Hematopoietic multipotent progenitor cell treated with erythropoietin and hydrocortisone succinate and interleukin-3 and kit ligand, for 15 days (in vitro differentiated cells): ENCODE measurements at regions not wholly inside any gene's neighbourhood (a gene's known extent, or its start where the extent isn't known, plus 50 kb on each side); places are given as distances from the start of the nearest gene placed in this dataset.

ENCODE experiments used
- DNase-seq: peaks from one replicate; pipeline ENCODE4 v3.0.0-alpha.2; 2015; ENCODE audit warnings: low spot score

DNA sequence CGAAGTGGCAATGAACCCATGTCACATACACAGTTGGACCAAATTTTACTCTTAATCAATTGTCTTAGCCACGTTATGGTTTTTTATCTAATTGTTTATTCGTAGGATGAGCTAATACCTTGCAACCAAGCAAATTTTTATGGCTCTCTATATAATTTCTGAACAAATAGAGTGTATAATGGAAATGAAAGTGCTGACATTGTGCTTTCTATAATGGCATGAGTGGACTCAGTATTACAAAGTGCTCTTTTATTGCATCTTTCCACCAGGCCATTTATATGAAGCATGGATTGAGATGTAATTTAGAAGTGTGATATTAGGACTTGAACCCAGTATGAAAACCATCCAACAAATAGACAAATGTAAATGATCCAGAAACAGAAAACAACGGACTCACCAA, 1096.0 kb downstream of the DTWD2 start:
- no peak for DNase-seq

DNA sequence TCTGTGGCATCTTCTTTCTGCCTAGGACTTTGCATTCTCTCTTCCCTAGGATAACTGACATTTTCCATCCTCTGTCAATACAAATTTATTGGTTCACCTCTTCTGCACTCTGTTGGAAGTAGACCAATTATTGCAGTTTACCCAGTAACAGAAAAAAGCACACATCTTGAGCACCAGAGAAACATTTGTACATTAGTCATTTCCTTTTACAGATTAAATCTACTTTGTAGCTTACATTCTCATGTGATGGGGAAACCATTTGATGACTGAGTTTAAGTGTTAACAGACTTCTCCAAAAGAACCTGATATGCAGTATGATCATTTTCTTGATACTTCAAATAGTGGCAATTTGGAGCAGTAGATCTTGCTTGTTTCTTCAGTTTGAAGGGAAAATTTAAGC, 1098.8 kb downstream of the DTWD2 start:
- DNase-seq, result no peak

DNA sequence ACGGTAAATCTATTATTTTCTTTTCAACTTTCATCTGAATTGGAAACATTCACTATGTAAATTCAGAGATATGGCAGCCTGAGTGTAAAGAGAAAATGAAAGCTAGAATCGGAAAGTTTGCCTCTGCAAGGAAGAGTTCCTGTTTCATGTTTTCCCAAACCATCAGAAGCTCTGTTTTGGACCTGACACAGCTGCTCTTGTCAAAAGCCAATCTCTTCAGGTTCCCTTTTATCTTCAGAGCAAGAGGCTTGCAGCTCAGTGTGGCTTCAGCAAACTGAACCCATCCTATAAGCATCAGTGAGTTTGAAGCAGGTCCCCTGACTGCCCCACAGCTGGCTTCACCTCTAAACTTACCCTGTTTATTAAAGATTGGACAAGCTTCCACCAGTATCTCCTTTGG, 1099.7 kb downstream of the DTWD2 start:
- no peak for DNase-seq

DNA sequence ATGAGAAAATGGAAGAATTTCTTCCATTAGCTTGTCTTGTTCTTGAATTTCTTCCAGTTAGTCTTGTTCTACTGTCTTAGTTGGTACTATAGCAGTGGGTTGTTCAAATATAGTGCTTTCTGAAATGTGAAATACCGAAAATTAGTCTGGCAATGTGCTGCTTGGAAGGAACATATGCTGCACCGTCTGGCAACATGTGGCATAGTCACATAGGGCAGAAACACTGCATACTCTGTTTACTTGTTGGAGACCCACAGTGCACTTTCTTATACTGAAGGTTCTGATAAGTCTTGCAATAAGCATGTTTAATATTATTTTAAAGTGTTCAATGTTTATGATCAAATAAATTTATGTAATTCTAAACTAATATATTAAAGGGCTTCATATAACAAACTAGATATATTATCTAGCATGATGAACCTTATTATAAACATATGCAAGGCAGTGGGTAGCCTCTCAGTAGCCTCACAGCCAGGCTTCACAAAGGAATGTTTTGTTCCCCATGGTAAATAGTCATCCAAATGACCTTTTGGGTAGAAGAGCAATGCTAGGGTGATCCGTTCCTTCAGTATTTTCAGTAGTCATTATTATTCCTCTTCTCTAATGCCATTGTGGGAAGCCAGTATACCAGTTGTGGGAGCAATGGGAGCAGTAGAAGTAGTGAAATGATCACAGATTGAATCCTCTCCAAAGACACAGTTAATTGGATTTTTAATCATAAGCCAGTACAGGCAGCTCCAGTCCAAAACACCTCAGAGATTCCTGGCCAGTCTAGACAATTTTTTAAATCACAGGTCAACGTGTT, 1106.7 kb downstream of the DTWD2 start:
- DNase-seq, result no peak

DNA sequence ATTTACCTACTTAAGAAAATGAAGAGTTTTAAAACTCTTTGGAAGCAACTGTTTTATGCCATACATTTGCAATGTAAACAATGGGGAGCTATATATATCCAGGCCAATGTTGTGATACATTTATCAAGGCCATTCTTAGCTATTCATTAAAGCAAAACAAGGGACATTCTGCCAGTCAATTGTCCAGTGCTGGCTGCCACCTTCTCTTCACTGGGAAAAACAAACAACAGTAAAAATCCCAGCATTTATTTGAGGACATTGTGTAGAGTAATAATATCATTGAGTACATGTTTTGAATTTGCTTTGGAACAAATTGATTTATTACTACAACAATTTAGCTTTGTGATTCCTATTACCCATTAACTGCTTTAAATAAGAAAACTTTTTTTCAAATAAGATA, 1107.4 kb downstream of the DTWD2 start:
- DNase-seq, result no peak

DNA sequence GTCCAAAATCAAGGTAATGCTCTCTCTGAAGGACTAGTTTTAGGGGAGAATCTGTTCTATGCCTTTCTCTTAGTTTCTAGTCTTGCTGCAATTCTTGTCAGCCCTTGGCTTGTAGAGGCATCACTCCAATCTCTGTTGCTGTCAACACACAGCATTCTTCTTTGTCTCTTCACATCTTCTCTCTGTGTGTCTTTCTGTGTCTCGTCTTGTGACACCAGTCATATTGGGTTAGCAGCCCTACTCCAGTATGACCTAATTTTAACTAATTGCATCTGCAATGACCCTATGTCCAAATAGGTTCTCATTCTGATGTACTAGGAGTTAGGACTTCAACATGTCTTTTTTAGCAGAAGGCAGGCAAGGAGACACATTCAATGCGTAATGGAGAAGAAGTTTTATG, 1110.6 kb downstream of the DTWD2 start:
- DNase-seq, result no peak

DNA sequence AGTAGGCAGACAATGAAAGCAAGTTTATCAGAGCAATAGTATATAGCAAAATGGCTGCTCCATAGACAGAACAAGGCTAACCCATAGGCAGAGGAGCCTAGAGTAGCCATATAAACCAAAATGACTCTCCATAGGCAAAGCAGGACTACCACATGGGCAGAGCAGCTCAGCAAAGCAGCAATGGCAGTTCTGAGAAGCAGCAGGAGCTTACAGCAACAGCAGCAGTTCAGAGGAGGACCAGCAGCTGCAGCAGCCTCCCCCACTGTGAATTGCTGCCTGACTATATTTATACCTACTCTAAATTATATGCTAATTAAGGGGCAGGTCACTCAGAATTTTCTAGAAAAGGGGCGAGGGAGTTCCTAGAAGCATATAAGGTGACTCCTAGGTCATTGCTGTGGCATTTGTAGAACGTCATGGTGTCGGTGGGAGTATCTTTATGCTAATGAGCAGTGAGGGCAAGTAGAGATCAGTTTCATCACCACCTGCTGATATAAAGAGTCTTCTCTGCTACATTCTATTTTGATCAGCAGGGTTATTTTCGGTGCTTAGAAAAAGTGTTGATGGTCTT, 1115.5 kb downstream of the DTWD2 start:
- DNase-seq, result no peak

DNA sequence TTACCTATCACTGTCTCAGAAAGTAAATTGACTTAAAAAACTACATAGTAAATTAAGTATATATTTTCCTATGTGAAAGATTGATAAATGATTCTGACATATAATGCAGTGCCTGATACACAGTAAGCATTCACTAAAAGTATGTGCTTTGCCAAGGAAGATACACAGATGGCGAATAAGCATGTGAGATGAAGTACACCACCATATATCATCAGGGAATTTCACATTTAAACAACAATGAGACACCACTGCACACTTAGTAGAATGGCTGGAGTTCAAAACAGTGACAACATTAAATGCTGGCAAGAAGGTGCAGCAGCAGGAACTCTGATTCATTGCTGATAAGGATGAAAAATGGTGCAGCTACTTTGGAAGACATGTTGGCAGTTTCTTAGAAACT, 1118.8 kb downstream of the DTWD2 start:
- DNase-seq, result no peak

DNA sequence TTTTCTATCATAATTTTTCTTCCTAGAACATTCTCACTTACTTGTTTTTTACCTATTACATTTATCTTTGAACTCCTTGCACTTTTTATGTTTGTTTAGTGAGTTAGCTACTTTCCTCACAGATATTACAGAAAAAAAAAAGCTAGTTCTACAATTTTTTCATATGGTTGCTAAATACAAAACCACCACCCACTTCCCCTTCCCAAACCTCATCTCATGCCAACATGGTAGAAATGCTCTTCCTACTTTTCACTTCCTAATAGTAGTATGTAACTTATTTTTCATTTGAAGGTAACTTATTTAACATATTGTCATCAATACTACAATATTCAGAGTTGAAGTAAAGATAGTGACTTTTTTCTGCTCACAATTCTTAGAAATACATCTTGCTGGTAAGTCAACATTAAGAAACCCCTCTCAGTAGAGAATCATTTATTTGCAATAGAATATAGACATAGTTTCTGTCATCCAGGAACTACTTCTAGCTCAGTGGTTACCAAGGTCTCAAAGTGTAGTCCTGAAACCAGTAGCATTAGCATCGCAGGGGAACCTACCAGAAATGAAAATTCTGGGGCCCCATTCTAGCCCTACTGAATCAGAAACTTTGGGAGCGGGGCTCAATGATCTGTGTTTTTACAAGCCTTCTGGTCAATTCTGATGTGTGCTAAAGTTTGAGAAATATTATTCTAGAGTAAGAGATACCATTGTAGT, 1124.6 kb downstream of the DTWD2 start:
- no peak for DNase-seq

DNA sequence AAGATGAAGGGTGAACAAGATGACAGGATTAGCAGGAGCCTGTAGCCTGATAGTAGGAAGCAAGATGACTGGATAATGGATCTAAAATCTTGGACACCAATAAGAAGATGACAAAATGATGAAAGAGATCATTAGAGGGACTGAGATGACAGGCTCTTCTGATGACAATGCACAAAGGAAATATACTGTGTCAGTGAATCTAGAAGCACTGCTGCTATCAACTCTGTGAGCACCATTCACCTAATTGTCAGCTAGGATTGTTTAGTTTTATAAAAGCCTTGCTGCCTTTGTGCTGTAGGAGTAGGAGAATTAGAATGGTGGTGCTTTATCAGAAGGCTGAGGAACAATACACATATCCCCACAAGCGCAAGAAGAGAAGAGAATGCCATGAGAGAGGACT, 1127.8 kb downstream of the DTWD2 start:
- DNase-seq, result no peak

DNA sequence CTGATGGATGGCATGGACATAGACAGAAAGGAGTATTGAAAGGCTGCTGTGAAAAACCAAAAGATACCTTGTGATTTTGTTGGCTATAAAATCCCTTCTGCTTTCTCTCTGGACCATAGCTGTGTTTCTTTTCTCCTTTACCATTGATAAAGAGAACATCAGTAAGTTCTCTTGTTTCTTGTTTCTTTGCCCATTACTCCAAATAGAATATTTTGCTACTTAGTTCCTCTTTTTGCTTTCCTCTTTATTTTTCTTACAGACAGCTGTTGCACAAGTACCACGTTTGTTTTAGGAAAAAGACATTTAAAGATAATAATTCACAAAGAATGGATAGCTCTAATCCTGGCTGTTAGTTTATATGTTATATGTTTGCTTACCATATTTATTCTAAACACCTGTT, 1129.2 kb downstream of the DTWD2 start:
- no peak for DNase-seq

DNA sequence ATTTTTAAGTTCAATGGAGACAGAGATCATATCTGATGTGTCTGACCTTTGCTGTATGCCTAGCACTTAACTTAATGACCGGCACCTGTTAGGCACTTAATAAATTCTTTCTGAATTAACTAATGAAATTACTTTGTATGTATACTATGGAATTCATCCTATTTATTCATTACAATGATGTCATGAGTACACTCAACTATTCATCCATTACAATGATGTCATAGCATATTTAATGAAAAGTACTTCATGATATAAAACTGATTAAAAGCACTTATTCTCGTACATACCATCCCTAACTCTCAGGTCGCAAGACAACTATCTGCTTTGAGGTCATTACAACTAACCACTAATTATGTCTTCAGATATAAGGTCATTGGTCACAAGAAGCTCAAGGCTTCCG, 1131.6 kb downstream of the DTWD2 start:
- no peak for DNase-seq

DNA sequence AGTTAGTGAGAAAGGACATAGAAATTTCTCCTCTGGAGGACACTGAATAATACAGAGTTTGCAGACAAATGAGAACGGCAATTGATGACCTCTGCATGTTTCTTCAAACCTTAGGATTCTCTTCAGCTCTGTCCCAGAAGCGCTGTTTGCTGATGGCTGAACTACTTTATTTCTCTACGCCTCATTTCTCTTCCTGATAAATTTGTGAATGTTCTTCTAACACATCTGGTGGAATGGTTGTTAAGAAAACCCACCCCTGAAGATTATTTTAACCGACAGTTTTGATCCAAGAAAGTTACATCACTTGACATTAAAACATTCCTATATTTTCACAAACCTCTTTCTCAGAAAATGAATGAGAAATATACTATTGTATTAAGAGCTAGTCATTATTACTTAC, 1150.6 kb downstream of the DTWD2 start:
- DNase-seq, result no peak

DNA sequence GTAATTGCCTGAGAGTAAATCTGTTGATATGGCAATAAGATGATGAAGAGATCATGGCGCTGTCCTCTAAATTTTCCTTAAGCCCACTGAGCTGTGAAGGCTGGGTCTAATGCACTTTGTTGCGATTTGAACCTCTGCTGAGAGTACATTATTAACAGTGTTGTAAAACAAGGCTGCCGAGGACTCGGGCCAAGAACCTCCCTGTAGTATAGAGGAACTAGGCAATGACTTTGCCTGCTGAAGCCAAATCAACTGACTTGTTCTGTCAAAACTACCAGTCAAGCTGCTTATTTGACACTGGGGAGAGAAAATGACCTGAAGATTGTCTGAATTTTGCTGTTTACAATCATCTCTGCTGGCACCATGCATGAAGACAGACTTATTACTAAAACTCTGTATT, 1154.7 kb downstream of the DTWD2 start:
- no peak for DNase-seq

DNA sequence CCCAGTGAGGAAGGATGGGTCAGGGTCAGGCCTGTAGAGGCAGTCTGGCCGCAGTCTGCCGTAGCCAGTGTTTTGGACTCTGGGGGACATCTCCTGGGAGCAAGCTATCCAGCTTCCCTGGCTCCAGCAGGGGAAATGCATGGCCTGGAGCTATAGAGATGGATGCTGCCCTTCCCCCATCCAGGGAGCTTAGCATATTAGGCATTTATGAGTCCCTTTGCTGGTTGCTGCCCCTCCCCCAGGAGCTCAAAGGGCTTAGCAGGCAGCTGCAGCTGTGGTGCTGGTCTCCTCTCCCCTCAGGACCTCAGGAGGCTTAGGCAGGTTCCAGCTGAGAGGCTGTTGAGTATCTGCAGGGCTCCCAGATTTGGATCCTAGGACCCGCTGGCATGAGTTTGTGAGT, 1158.7 kb downstream of the DTWD2 start:
- no peak for DNase-seq

DNA sequence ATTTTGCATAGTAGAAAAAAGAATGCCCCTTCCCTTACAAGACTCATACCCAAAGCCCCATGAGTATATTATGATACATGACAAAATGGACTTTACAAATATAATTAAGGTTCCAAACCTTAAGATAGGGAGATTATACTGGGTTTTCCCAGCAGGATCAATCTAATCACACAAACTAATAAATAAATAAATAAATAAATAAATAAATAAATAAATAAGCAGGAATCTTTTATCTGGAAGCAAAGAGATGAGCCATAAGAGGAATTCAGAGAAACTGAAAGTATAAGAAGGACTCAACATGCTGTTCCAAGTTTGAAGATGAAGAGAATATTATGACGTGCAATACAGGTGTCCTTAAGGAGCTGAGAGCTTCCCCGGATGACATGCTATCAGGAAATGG, 1174.5 kb downstream of the DTWD2 start:
- no peak for DNase-seq

DNA sequence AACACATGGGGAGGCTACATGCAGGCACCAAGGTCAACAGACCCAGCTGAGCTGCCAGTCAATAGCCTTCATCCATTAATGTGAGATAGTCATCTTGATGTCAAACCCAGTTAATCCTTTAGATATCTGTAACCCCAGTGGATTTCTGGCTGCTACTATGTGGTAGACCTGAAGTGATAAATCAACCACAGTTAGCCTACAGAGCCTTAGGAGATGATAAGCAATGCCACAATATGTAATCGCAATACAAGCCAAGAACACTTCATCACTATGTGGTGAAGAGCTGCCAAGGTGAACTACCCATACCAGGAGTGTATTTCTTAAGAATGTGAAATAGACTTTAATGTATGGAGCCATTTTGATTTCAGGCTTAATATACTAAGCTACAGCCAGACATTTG, 1175.5 kb downstream of the DTWD2 start:
- no peak for DNase-seq

DNA sequence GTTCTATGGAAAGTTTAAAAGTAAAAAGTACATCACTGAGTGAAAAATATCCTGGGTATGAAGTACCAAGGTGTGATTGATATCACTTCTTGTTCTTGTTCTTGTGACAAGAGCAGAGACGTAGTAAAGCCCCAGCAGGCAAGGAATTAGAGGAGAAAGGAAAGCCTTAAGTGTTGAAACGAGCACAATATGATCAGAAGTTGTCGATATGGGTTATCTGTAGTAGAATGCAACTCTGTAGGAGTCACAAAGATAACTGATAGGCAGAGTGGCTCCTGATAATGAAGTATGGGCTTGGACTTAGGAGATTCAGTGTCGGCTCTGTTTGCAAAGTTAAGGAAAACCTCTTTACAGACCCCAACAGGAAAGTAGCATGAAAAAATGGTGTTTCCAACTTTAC, 1179.1 kb downstream of the DTWD2 start:
- DNase-seq, result no peak

DNA sequence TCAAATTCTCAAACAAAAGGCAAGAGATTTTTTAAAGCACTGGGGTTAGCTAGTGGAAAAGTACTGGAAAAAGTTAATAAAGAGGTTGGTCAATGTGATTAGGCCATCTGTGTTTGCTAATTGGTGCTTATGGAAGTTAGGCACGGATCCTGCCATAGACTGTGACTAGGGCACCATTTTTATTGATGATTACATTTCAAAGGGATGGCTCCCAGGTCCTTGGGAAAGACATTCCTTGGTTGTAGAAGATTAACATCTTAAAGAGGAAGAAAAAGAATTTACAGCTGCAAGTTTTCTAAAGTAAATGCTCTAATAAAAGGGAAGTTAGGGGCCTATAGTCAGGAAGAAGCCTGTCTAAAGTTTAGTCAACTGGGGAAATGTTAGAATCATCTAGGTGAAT, 1183.3 kb downstream of the DTWD2 start:
- DNase-seq, result no peak

DNA sequence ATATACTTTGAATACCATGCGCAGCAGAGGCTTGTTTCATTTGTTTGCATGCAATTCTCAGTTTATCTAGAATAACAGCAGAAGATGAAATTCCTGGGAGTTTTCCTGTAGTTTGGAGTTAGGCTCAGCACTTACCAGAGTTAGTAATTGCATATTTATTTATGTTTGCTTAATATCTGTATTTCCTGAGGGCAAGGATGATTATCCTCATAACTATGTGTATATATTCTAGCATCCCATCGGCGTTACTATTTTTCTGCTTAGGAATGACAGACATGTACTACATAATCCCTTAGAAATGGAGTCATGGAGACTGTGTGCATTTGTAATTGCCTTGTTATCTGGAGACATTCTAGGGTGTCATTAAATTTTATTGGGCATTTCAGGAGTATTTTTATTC, 1184.8 kb downstream of the DTWD2 start:
- no peak for DNase-seq

DNA sequence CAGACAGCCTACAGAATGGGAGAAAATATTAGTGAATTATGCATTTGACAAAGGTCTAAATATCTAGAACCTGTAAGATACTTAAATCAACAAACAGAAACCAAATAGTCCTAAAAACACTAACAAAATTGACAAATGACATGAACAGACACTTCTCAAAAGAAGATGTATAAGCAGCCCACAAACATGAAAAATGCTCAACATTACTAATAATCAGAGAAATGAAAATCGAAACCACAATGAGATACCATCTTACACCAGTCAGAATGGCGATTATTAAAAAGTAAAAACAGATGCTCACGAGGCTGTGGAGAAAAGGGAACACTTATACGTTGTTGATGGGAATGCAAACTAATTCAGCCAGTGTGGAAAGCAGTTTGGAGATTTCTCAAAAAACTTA, 1186.8 kb downstream of the DTWD2 start:
- DNase-seq, result no peak

DNA sequence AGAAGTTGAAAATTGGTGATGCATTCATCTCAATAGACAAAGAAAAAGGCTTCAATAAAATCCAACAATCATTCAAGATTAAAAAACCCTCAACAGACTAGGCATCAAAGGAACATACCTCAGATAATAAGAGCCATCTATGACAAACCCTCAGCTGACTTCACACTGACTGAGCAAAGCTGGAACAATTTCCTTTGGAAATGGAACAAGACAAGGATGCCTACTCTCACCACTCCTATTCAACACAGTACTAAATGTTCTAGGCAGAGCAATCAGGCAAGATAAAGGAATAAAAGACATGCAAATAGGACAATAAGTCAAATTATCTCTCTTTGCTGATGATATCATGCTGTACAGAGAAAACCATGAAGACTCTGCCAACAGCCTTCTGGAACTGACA, 1188.1 kb downstream of the DTWD2 start:
- DNase-seq, result no peak

DNA sequence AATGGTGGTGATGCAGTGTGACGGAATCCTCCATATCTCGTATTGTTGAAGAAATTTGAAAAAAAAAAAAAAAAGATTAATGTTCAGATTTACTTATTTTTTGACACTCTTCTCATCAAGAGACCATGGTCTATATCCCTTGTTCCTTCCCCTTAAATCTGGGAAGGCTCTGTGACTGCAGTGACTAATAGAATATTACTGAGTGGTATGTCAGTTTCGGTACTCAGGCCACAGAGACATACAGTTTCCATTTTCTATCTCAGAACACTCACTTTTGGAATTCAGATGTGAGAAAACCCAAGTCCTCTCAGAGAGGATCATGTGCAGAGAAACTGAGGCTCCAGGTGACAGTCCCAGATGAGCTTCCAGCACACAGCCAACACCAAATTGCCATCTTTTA, 1193.5 kb downstream of the DTWD2 start:
- no peak for DNase-seq

DNA sequence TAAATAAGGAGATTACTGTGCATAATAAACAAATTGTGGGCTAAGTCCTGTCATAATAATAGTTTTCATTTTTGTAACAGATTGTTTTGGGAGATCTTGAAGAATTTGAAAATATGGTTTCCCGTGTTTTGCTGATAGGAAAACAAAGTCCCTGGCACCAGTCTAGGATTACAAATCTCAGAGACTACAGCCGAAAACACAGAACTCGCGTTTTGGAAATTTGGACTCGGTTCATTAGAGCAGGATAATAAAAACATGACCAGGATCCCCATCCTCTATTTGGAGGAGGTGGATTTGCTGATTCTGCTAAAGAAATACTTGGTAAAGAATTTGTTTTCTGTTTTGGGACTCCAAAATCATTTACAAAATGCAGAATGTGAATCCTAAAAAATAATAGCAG, 1194.4 kb downstream of the DTWD2 start:
- DNase-seq, result no peak
